Activated naive CD4-positive, alpha-beta T cell treated with Interleukin-2 at 50 U/mL for 16 hours (primary cell): ENCODE measurements at regions not wholly inside any gene's neighbourhood (a gene's known extent, or its start where the extent isn't known, plus 50 kb on each side); places are given as distances from the start of the nearest gene placed in this dataset.

ENCODE experiments used
- DNase-seq: peaks from one replicate; pipeline ENCODE4 v3.0.0-alpha.2; 2020

- no peak for DNase-seq
These were observed 321.1 kb upstream of the N4BP1 start for GRCh38 chr16:48930951-48931553.

GRCh38 chr16:48919791-48920190 is 309.8 kb upstream of the N4BP1 start:
- DNase-seq = no peak

- DNase-seq = no peak
These were observed 308.7 kb upstream of the N4BP1 start for GRCh38 chr16:48918520-48919258.

- DNase-seq = no peak
These were observed 306.6 kb upstream of the N4BP1 start for GRCh38 chr16:48916566-48916965.

- no peak for DNase-seq
These were observed 304.1 kb upstream of the N4BP1 start for GRCh38 chr16:48914070-48914469.

GRCh38 chr16:48913384-48913783 is 303.4 kb upstream of the N4BP1 start:
- DNase-seq = no peak

- DNase-seq = no peak
These were observed 302.4 kb upstream of the N4BP1 start for GRCh38 chr16:48912360-48912759.

- no peak for DNase-seq
These were observed 301.7 kb upstream of the N4BP1 start for GRCh38 chr16:48911700-48912099.

GRCh38 chr16:48910214-48910613 is 300.2 kb upstream of the N4BP1 start:
- no peak for DNase-seq

- DNase-seq = no peak
These were observed 299.3 kb upstream of the N4BP1 start for GRCh38 chr16:48909231-48909630.

- DNase-seq = no peak
These were observed 298.1 kb upstream of the N4BP1 start for GRCh38 chr16:48907906-48908634.

- DNase-seq = no peak
These were observed 295.9 kb upstream of the N4BP1 start for GRCh38 chr16:48905632-48906505.

- DNase-seq = no peak
These were observed 294.4 kb upstream of the N4BP1 start for GRCh38 chr16:48904333-48904732.

- no peak for DNase-seq
These were observed 293.1 kb upstream of the N4BP1 start for GRCh38 chr16:48903039-48903438.

GRCh38 chr16:48901712-48902374 is 291.9 kb upstream of the N4BP1 start:
- DNase-seq = no peak

GRCh38 chr16:48899500-48899899 is 289.5 kb upstream of the N4BP1 start:
- DNase-seq = no peak

GRCh38 chr16:48897698-48898205 is 287.8 kb upstream of the N4BP1 start:
- no peak for DNase-seq

- no peak for DNase-seq
These were observed 285.2 kb upstream of the N4BP1 start for GRCh38 chr16:48895142-48895541.

GRCh38 chr16:48892893-48893292 is 282.9 kb upstream of the N4BP1 start:
- no peak for DNase-seq

GRCh38 chr16:48887646-48888210 is 277.7 kb upstream of the N4BP1 start:
- DNase-seq = no peak

GRCh38 chr16:48885471-48885870 is 275.5 kb upstream of the N4BP1 start:
- DNase-seq = no peak

GRCh38 chr16:48881272-48881671 is 271.3 kb upstream of the N4BP1 start:
- no peak for DNase-seq
